IMR-90 (cell line): ENCODE measurements at regions not wholly inside any gene's neighbourhood (a gene's known extent, or its start where the extent isn't known, plus 50 kb on each side); places are given as distances from the start of the nearest gene placed in this dataset.

Source experiments
- ATAC-seq: fragments of 200-7000 bp; cut with Tn5 transposase; 2 replicates; pipeline ENCODE4 v1.9.1; 2020; ENCODE audit warnings: low read depth, mild to moderate bottlenecking, moderate library complexity
- BruUV-seq: library from RNA; stranded (reverse); fragments of 400-500 nt; replicated peaks from 2 replicates; lab custom pipeline; 2021; lab: Mats Ljungman, UMichigan
- CTCF ChIA-PET: fragments of 300-600 bp; formaldehyde crosslinking; extraction: SDS; loops from one replicate; lab custom pipeline; 2021; ENCODE audit warnings: antibody characterized with exemption; lab: Yijun Ruan, JAX
- POLR2A ChIA-PET: fragments of 300-600 bp; sonication (Branson Sonifier 250); formaldehyde crosslinking; loops from one replicate; lab custom pipeline; 2022; ENCODE audit warnings: antibody characterized with exemption; ENCODE audit not compliant: unreplicated experiment; lab: Charles Lee
- DNase-seq: peaks from one replicate; pipeline ENCODE4 v3.0.0; 2013
- H2AFZ ChIP-seq: replicated peaks from 2 replicates; pipeline ENCODE3; 2013; ENCODE audit warnings: low read length, mild to moderate bottlenecking; ENCODE audit not compliant: poor library complexity
- H2AK5ac ChIP-seq: 2 replicates; pipeline ENCODE4 v1.6.1; 2013; ENCODE audit warnings: low read depth, low read length, inconsistent platforms
- H2AK9ac ChIP-seq: replicated peaks from 2 replicates; pipeline ENCODE3; 2013; ENCODE audit warnings: mild to moderate bottlenecking, low read depth, low read length, moderate library complexity; ENCODE audit not compliant: poor library complexity
- H2BK120ac ChIP-seq: 2 replicates; pipeline ENCODE4 v1.6.1; 2013; ENCODE audit warnings: low read depth, low read length, inconsistent platforms
- H2BK15ac ChIP-seq: 3 replicates; pipeline ENCODE4 v1.6.1; 2013; ENCODE audit warnings: low read depth, low read length, inconsistent platforms
- H2BK20ac ChIP-seq: 2 replicates; pipeline ENCODE4 v1.6.1; 2013; ENCODE audit warnings: low read depth, mild to moderate bottlenecking, inconsistent platforms, low read length, moderate library complexity
- H2BK5ac ChIP-seq: 2 replicates; pipeline ENCODE4 v1.6.1; 2013; ENCODE audit warnings: mild to moderate bottlenecking, low read depth, low read length, inconsistent platforms; ENCODE audit not compliant: poor library complexity, severe bottlenecking
- H3K14ac ChIP-seq: replicated peaks from 2 replicates; pipeline ENCODE4 v1.6.1; 2013; ENCODE audit warnings: low read depth, low read length, inconsistent platforms
- H3K18ac ChIP-seq: 2 replicates; pipeline ENCODE4 v1.6.1; 2013; ENCODE audit warnings: low read depth, low read length, control low read depth
- H3K23ac ChIP-seq: 2 replicates; pipeline ENCODE4 v1.6.1; 2013; ENCODE audit warnings: low read depth, low read length, inconsistent platforms
- H3K27ac ChIP-seq: 2 replicates; pipeline ENCODE4 v1.5.1; 2013; ENCODE audit warnings: mild to moderate bottlenecking, control low read depth, low read length; ENCODE audit not compliant: insufficient read depth
- H3K27me3 ChIP-seq: 2 replicates; pipeline ENCODE4 v1.6.1; 2013; ENCODE audit warnings: low read length; ENCODE audit not compliant: control insufficient read depth, insufficient read depth
- H3K36me3 ChIP-seq: 2 replicates; pipeline ENCODE4 v1.6.1; 2013; ENCODE audit warnings: low read length, mixed read lengths; ENCODE audit not compliant: control insufficient read depth, insufficient read depth
- H3K4ac ChIP-seq: 2 replicates; pipeline ENCODE4 v1.6.1; 2013; ENCODE audit warnings: low read depth, low read length, inconsistent platforms
- H3K4me1 ChIP-seq: 2 replicates; pipeline ENCODE4 v1.6.1; 2013; ENCODE audit warnings: low read length, mixed read lengths; ENCODE audit not compliant: control insufficient read depth, insufficient read depth
- H3K4me2 ChIP-seq: 2 replicates; pipeline ENCODE4 v1.6.1; 2013; ENCODE audit warnings: low read depth, mild to moderate bottlenecking, control low read depth, low read length, moderate library complexity
- H3K4me3 ChIP-seq: 2 replicates; pipeline ENCODE4 v1.5.1; 2013; ENCODE audit warnings: low read depth, mild to moderate bottlenecking, control low read depth, low read length, moderate library complexity; ENCODE audit not compliant: insufficient read depth
- H3K56ac ChIP-seq: 2 replicates; pipeline ENCODE4 v1.6.1; 2013; ENCODE audit warnings: low read length, inconsistent platforms; ENCODE audit not compliant: insufficient read depth; ENCODE audit errors: extremely low read depth
- H3K79me1 ChIP-seq, 2 experiments: 2 replicates each; pipeline ENCODE4 v1.6.1; 2013; ENCODE audit warnings: low read length in 2 of 2, inconsistent platforms in 1 of 2, low read depth in 1 of 2
- H3K9ac ChIP-seq: 2 replicates; pipeline ENCODE4 v1.6.1; 2013; ENCODE audit warnings: low read depth, low read length, control low read depth
- H3K9me1 ChIP-seq: 2 replicates; pipeline ENCODE4 v1.6.1; 2013; ENCODE audit warnings: low read length, inconsistent platforms; ENCODE audit not compliant: insufficient read depth
- H3K9me3 ChIP-seq: 2 replicates; pipeline ENCODE4 v1.6.1; 2013; ENCODE audit warnings: low read length; ENCODE audit not compliant: control insufficient read depth, insufficient read depth
- H4K20me1 ChIP-seq: 2 replicates; pipeline ENCODE4 v1.6.1; 2013; ENCODE audit warnings: low read length, inconsistent platforms; ENCODE audit not compliant: insufficient read depth
- H4K5ac ChIP-seq: 2 replicates; pipeline ENCODE4 v1.6.1; 2013; ENCODE audit warnings: mild to moderate bottlenecking, low read depth, low read length, control low read depth
- H4K8ac ChIP-seq, 2 experiments: 2 replicates each; pipeline ENCODE4 v1.6.1; 2013; ENCODE audit warnings: low read depth in 2 of 2, low read length in 2 of 2, control low read depth in 1 of 2, inconsistent platforms in 1 of 2
- H4K91ac ChIP-seq: 2 replicates; pipeline ENCODE4 v1.6.1; 2013; ENCODE audit warnings: low read depth, low read length, inconsistent platforms; ENCODE audit not compliant: insufficient read depth
- CTCF ChIP-seq: conservative IDR thresholded peaks from 2 replicates; pipeline ENCODE4 v1.5.1; 2012; ENCODE audit warnings: mild to moderate bottlenecking, low read depth, low read length, improper control_type of control experiment
- MAZ ChIP-seq: IDR thresholded peaks from 2 replicates; pipeline ENCODE4 v1.6.1; 2012; ENCODE audit warnings: low read depth, mild to moderate bottlenecking, low read length, improper control_type of control experiment, moderate library complexity, borderline replicate concordance
- NFE2L2 ChIP-seq: fragments of 150-350 bp; IDR thresholded peaks from 2 replicates; pipeline ENCODE4 v1.6.1; 2016; ENCODE audit warnings: low read depth, mild to moderate bottlenecking, low read length
- RAD21 ChIP-seq: IDR thresholded peaks from 2 replicates; pipeline ENCODE4 v1.6.1; 2012; ENCODE audit warnings: low read length, improper control_type of control experiment
- RFX5 ChIP-seq: IDR thresholded peaks from 2 replicates; pipeline ENCODE4 v1.8.0; 2012; ENCODE audit warnings: low read depth, mild to moderate bottlenecking, low read length, moderate library complexity
- USF2 ChIP-seq: fragments of 150-350 bp; IDR thresholded peaks from 2 replicates; pipeline ENCODE4 v1.6.1; 2017; ENCODE audit warnings: mild to moderate bottlenecking, antibody characterized with exemption, low read length, low read depth
- WGBS, 2 experiments: methylation state at CpG; one replicate each; pipeline versions ENCODE4 v1.1.5 to v1.1.7; 2013; ENCODE audit warnings: missing lambda C conversion rate in 2 of 2; ENCODE audit not compliant: insufficient read length in 1 of 2; ENCODE audit errors: extremely low coverage in 2 of 2; 5-methylcytosine and 5-hydroxymethylcytosine counted together
- dilution Hi-C: fragments of 300-500 bp; cut with HindIII; formaldehyde crosslinking; loops from one replicate; pipeline ENCODE4 v1.14.3; 2018; ENCODE audit warnings: low sequenced_read_pairs; ENCODE audit not compliant: unreplicated experiment
- in situ Hi-C: fragments of 300-500 bp; cut with MboI; formaldehyde crosslinking; loops from 3 replicates; pipeline ENCODE4 v1.14.3; 2019; ENCODE audit warnings: low sequenced_read_pairs, inconsistent platforms, mixed read lengths
- intact Hi-C: fragments of 100-400 bp; cut with micrococcal nuclease; formaldehyde crosslinking; loops from 2 replicates; pipeline ENCODE4 v1.10.0; 2022

- no peaks in the 10 kb centered on the region for H4K20me1 ChIP-seq
- no peak overlapping the region for H3K23ac ChIP-seq
- no peak overlapping the region for H2AK5ac ChIP-seq
- intact Hi-C loops: no loop called here
- H3K79me1 ChIP-seq: no peaks in the 10 kb centered on the region
- H3K9me3 ChIP-seq: no peaks in the 10 kb centered on the region; the same call in 1 of the 2 replicates
- H3K4me1 ChIP-seq: peaks cover 2% of the 10 kb centered on the region; the same call in 1 of the 2 replicates
- no peak overlapping the region for H2AFZ ChIP-seq
- H3K18ac ChIP-seq: no peak overlapping the region
- BruUV-seq: no TSS peak
- DNase-seq (no peak), ATAC-seq (no peak)
- in situ Hi-C loops: no loop called here
- dilution Hi-C loops: no loop called here
- no peak overlapping the region for H4K8ac ChIP-seq
- 0 out of 2 replicates have a peak, but pooled peaks cover 5% of the 10 kb centered on the region for H3K9me1 ChIP-seq
- no CpG with 5 or more reads among the region's 5 CpGs for WGBS, 2 experiments
- CTCF ChIA-PET: interaction anchor here (0.6 to 0.7 kb wide), 2 partner anchors 78 to 266 kb away, joined by 3 to 5 read pairs; no protein-coding TSS in a partner anchor
- POLR2A ChIA-PET: no interaction called here
- TF ChIP-seq RAD21 (no peak), MAZ (no peak), NFE2L2 (no peak), USF2 (no peak), CTCF (no peak), RFX5 (no peak)
- H3K4me2 ChIP-seq: no peak overlapping the region
- H2BK5ac ChIP-seq: no peak overlapping the region
- no peak overlapping the region for H3K27ac ChIP-seq
- H3K36me3 ChIP-seq: no peaks in the 10 kb centered on the region
- no peak overlapping the region for H3K4ac ChIP-seq
- no peak overlapping the region for H4K5ac ChIP-seq
- H2BK120ac ChIP-seq: no peak overlapping the region
- H3K14ac ChIP-seq: no peak overlapping the region
- H4K91ac ChIP-seq: no peak overlapping the region
- no peak overlapping the region for H2BK15ac ChIP-seq
- no peak overlapping the region for H3K9ac ChIP-seq
- H2AK9ac ChIP-seq: no peak overlapping the region
- H3K4me3 ChIP-seq: no peak overlapping the region
- H3K56ac ChIP-seq: no peak overlapping the region
- peaks cover 2% of the 10 kb centered on the region for H3K27me3 ChIP-seq
- no peak overlapping the region for H2BK20ac ChIP-seq
Observed at GRCh38 chr2:238650536-238650935, 197.3 kb upstream of the TWIST2 start.
